NCI-H345 treated with DMSO at 0.1 percent for 48 hours (cell line): ENCODE measurements at regions not wholly inside any gene's neighbourhood (a gene's known extent, or its start where the extent isn't known, plus 50 kb on each side); places are given as distances from the start of the nearest gene placed in this dataset.
A peak's percentile ranks its signal among the peaks of the same experiment; 100 is the strongest.

ENCODE experiments used
- DNase-seq: peaks from one replicate; lab custom pipeline; 2025; ENCODE audit not compliant: unreplicated experiment; lab: John Stamatoyannopoulos, UW

GRCh38 chr6:95071464-95071863 is 505.9 kb upstream of the MANEA start:
- DNase-seq = no peak

GRCh38 chr6:95078457-95078856 is 498.9 kb upstream of the MANEA start:
- DNase-seq = no peak

- DNase-seq = no peak
Observed at GRCh38 chr6:95081231-95081630, 496.1 kb upstream of the MANEA start.

GRCh38 chr6:95081949-95082348 is 495.4 kb upstream of the MANEA start:
- no peak for DNase-seq

GRCh38 chr6:95083506-95083905 is 493.8 kb upstream of the MANEA start:
- DNase-seq = no peak

- no peak for DNase-seq
Observed at GRCh38 chr6:95084867-95085266, 492.5 kb upstream of the MANEA start.

GRCh38 chr6:95087394-95088097 is 489.8 kb upstream of the MANEA start:
- DNase-seq = peak; percentile 97

GRCh38 chr6:95091823-95092436 is 485.4 kb upstream of the MANEA start:
- peak; percentile 56 for DNase-seq

GRCh38 chr6:95093154-95093553 is 484.2 kb upstream of the MANEA start:
- no peak for DNase-seq

- DNase-seq = no peak
Observed at GRCh38 chr6:95094751-95095663, 482.3 kb upstream of the MANEA start.

- no peak for DNase-seq
Observed at GRCh38 chr6:95095855-95096254, 481.5 kb upstream of the MANEA start.

GRCh38 chr6:95099410-95099809 is 477.9 kb upstream of the MANEA start:
- DNase-seq = no peak

GRCh38 chr6:95109212-95109611 is 468.1 kb upstream of the MANEA start:
- DNase-seq = no peak

- DNase-seq = no peak
Observed at GRCh38 chr6:95110767-95111166, 466.6 kb upstream of the MANEA start.

GRCh38 chr6:95117236-95117635 is 460.1 kb upstream of the MANEA start:
- no peak for DNase-seq

GRCh38 chr6:95119927-95120326 is 457.4 kb upstream of the MANEA start:
- no peak for DNase-seq

- no peak for DNase-seq
Observed at GRCh38 chr6:95120984-95121383, 456.4 kb upstream of the MANEA start.

GRCh38 chr6:95127261-95127660 is 450.1 kb upstream of the MANEA start:
- DNase-seq = peak; percentile 40

- DNase-seq = no peak
Observed at GRCh38 chr6:95128439-95128838, 448.9 kb upstream of the MANEA start.

- no peak for DNase-seq
Observed at GRCh38 chr6:95128947-95129346, 448.4 kb upstream of the MANEA start.

- no peak for DNase-seq
Observed at GRCh38 chr6:95133578-95133977, 443.8 kb upstream of the MANEA start.

GRCh38 chr6:95135182-95135581 is 442.2 kb upstream of the MANEA start:
- no peak for DNase-seq
